ENCODE measurements at regions not wholly inside any gene's neighbourhood (a gene's known extent, or its start where the extent isn't known, plus 50 kb on each side); places are given as distances from the start of the nearest gene placed in this dataset.

DNA sequence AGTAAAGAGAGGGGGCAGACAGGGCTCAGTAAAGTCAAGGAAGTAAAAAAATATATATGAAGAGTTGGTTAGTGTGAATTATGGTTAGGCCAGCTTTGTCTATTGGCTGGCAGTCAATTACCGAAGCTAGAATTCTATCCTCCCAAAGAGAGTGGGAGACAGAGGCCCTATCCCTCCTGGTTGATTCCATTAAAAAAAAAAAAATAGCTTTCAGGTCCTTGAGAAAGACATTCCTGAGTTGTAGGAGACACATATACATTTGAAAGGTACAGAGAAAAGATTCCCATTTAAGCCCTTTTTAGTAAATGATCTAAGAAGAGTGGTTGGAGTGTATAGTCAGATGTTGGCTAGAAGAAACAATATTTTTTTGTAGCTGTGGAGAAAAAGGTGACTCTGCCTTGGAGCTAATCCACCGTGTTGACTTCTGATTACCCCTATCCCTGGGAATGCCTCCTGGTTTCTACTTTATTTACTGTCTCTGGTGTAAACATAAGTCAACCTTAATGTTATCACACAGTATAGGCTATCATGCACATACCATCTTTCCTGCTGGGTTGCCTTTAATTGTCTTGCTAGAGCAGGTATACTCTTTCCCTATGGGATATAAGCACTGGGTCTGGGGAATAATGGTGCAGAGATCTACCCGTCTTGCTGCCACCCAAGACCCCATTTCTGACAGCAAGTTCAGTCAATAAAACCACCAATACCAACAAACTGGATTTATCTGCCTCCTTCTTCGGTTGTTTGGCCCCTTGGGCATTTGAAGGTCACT is 859.9 kb upstream of the ATXN7L3B start:
- Histone ChIP-seq H3K4me3 (ENCODE audit: control insufficient read depth in 2 of 3, extremely low read depth in 1 of 3, insufficient read depth in 2 of 3, low read depth in 1 of 3, low read length in 3 of 3) (no peak overlapping the region), H3K27ac (ENCODE audit: control insufficient read depth, insufficient read depth, low read length) (no peak overlapping the region)

DNA sequence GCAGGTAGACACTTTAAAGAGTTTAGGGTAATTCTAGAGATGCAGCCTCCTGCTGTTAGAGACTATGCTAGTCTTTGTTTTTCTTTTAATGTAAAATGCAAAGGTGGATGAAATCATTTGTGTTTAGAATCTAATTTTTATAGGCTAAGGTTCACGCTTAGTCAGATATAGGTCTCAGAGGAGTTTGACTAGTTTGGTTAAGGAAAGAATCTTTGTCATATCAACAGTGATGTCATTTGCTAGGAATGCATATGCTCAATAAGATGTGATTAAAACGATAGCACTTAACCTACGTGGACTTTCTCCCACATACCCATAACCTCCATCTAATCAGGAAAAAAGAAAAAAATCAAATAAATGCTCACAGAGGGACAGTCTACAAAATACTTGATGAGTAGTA is 859.3 kb upstream of the ATXN7L3B start:
- Histone ChIP-seq H3K79me2 (ENCODE audit: control insufficient read depth, insufficient read depth, low read length) (no peaks in the 10 kb centered on the region), H3K9me3 (ENCODE audit: control insufficient read depth, low read depth, low read length) (no peaks in the 10 kb centered on the region), H4K20me1 (ENCODE audit: control insufficient read depth, extremely low read depth, insufficient read depth, low read length) (no peaks in the 10 kb centered on the region), H3K4me2 (ENCODE audit: control insufficient read depth, extremely low read depth, insufficient read depth, low read depth, low read length) (no peak overlapping the region), H3K27ac (ENCODE audit: control insufficient read depth, insufficient read depth, low read length) (no peak overlapping the region), H3K9ac (ENCODE audit: control insufficient read depth, extremely low read depth, insufficient read depth, low read length) (no peak overlapping the region), H3K9me1 (ENCODE audit: control insufficient read depth, extremely low read depth, insufficient read depth, low read length) (no peaks in the 10 kb centered on the region), H3K4me3 (ENCODE audit: control insufficient read depth in 2 of 3, extremely low read depth in 1 of 3, insufficient read depth in 2 of 3, low read depth in 1 of 3, low read length in 3 of 3) (no peak overlapping the region), H2AFZ (ENCODE audit: control insufficient read depth, low read length) (no peak overlapping the region), H3K36me3 (ENCODE audit: control insufficient read depth in 2 of 2, extremely low read depth in 1 of 2, insufficient read depth in 2 of 2, low read length in 2 of 2) (no peaks in the 10 kb centered on the region), H3K27me3 (ENCODE audit: control insufficient read depth, extremely low read depth, insufficient read depth, low read length) (no peaks in the 10 kb centered on the region), H3K4me1 (ENCODE audit: control insufficient read depth, extremely low read depth, insufficient read depth, low read length) (no peaks in the 10 kb centered on the region)
- TF ChIP-seq, protein P1, sequence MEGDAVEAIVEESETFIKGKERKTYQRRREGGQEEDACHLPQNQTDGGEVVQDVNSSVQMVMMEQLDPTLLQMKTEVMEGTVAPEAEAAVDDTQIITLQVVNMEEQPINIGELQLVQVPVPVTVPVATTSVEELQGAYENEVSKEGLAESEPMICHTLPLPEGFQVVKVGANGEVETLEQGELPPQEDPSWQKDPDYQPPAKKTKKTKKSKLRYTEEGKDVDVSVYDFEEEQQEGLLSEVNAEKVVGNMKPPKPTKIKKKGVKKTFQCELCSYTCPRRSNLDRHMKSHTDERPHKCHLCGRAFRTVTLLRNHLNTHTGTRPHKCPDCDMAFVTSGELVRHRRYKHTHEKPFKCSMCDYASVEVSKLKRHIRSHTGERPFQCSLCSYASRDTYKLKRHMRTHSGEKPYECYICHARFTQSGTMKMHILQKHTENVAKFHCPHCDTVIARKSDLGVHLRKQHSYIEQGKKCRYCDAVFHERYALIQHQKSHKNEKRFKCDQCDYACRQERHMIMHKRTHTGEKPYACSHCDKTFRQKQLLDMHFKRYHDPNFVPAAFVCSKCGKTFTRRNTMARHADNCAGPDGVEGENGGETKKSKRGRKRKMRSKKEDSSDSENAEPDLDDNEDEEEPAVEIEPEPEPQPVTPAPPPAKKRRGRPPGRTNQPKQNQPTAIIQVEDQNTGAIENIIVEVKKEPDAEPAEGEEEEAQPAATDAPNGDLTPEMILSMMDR (optimal IDR thresholded peaks at IDR 0.05 in 1 of 3, IDR thresholded peaks at IDR 0.05 in 1 of 3, conservative IDR thresholded peaks at IDR 0.05 in 1 of 3; ENCODE audit: extremely low read depth in 1 of 3, insufficient read depth in 2 of 3, low read length in 3 of 3) = no peak
- TF ChIP-seq EZH2 (IDR thresholded peaks at IDR 0.05; ENCODE audit: low read length) = no peak
- dilution Hi-C loops (cut with MboI; ENCODE audit: extremely low pct_ligation_motif_present, low sequenced_read_pairs) = no loop called here
- FAIRE-seq (no peak), DNase-seq (ENCODE audit: low read depth, low spot score) (no peak)

More for the DNA sequence above, 859.9 kb upstream of the ATXN7L3B start:
- FAIRE-seq (no peak), DNase-seq (ENCODE audit: low read depth, low spot score) (no peak)
- H2AFZ ChIP-seq (ENCODE audit: control insufficient read depth, low read length) = no peak overlapping the region
- no peaks in the 10 kb centered on the region for H3K36me3 ChIP-seq (ENCODE audit: control insufficient read depth in 2 of 2, extremely low read depth in 1 of 2, insufficient read depth in 2 of 2, low read length in 2 of 2)
- dilution Hi-C loops (cut with MboI; ENCODE audit: extremely low pct_ligation_motif_present, low sequenced_read_pairs) = no loop called here
- H3K4me2 ChIP-seq (ENCODE audit: control insufficient read depth, extremely low read depth, insufficient read depth, low read depth, low read length) = no peak overlapping the region
- no peaks in the 10 kb centered on the region for H3K27me3 ChIP-seq (ENCODE audit: control insufficient read depth, extremely low read depth, insufficient read depth, low read length)
- TF ChIP-seq EZH2 (IDR thresholded peaks at IDR 0.05; ENCODE audit: low read length) = no peak
- TF ChIP-seq, protein P1 (optimal IDR thresholded peaks at IDR 0.05 in 1 of 3, IDR thresholded peaks at IDR 0.05 in 1 of 3, conservative IDR thresholded peaks at IDR 0.05 in 1 of 3; ENCODE audit: extremely low read depth in 1 of 3, insufficient read depth in 2 of 3, low read length in 3 of 3) = no peak
- no peaks in the 10 kb centered on the region for H3K4me1 ChIP-seq (ENCODE audit: control insufficient read depth, extremely low read depth, insufficient read depth, low read length)
- no peaks in the 10 kb centered on the region for H3K79me2 ChIP-seq (ENCODE audit: control insufficient read depth, insufficient read depth, low read length)
- H3K9me1 ChIP-seq (ENCODE audit: control insufficient read depth, extremely low read depth, insufficient read depth, low read length) = no peaks in the 10 kb centered on the region
- H4K20me1 ChIP-seq (ENCODE audit: control insufficient read depth, extremely low read depth, insufficient read depth, low read length) = no peaks in the 10 kb centered on the region
- H3K9ac ChIP-seq (ENCODE audit: control insufficient read depth, extremely low read depth, insufficient read depth, low read length) = no peak overlapping the region
- no peaks in the 10 kb centered on the region for H3K9me3 ChIP-seq (ENCODE audit: control insufficient read depth, low read depth, low read length)

All from keratinocyte (primary cell).